HepG2 (cell line): ENCODE measurements at regions not wholly inside any gene's neighbourhood (a gene's known extent, or its start where the extent isn't known, plus 50 kb on each side); places are given as distances from the start of the nearest gene placed in this dataset.
"Not testable (repeated sequence)": the region's sequence is repeated elsewhere in the genome, so short reads cannot be mapped to it uniquely, and the experiment has no call there.

Source experiments
- ADNP ChIP-seq: sonication (generic); formaldehyde crosslinking; IDR thresholded peaks from 2 replicates; pipeline ENCODE4 v1.4.0; 2020; ENCODE audit warnings: missing genetic modification reagents
- FOXM1 ChIP-seq: sonication (generic); formaldehyde crosslinking; IDR thresholded peaks from 2 replicates; pipeline ENCODE4 v1.5.0; 2020; ENCODE audit warnings: missing genetic modification reagents
- NFIB ChIP-seq: sonication (generic); formaldehyde crosslinking; IDR thresholded peaks from 2 replicates; pipeline ENCODE4 v1.9.0; 2021; ENCODE audit warnings: missing genetic modification reagents, mild to moderate bottlenecking, borderline replicate concordance
- SAP130 ChIP-seq: IDR thresholded peaks from 2 replicates; pipeline ENCODE4 v1.6.1; 2016; ENCODE audit warnings: low read depth
- ZNF274 ChIP-seq: sonication (generic); formaldehyde crosslinking; IDR thresholded peaks from 2 replicates; pipeline ENCODE4 v1.5.1; 2020; ENCODE audit warnings: mild to moderate bottlenecking, missing genetic modification reagents
- ZNF510 ChIP-seq: sonication (generic); formaldehyde crosslinking; IDR thresholded peaks from 2 replicates; pipeline ENCODE4 v1.4.0; 2020; ENCODE audit warnings: low read depth, mild to moderate bottlenecking, missing genetic modification reagents
- ZNF564 ChIP-seq: sonication (generic); formaldehyde crosslinking; IDR thresholded peaks from 2 replicates; pipeline ENCODE4 v1.8.1; 2023; ENCODE audit warnings: mild to moderate bottlenecking, missing genetic modification reagents
- ZNF589 ChIP-seq: sonication (generic); formaldehyde crosslinking; conservative IDR thresholded peaks from 2 replicates; pipeline ENCODE4 v1.8.0; 2022; ENCODE audit warnings: mild to moderate bottlenecking, moderate library complexity, missing genetic modification reagents

- not testable (repeated sequence) for TF ChIP-seq SAP130 (CRISPR knock-in tag); ZNF564; ADNP (CRISPR knock-in tag); NFIB (CRISPR knock-in tag); ZNF589 (CRISPR knock-in tag); FOXM1 (CRISPR knock-in tag); ZNF274 (CRISPR knock-in tag); ZNF510
These were observed 157.0 kb upstream of the CDK13 start for GRCh38 chr7:39793026-39793425.
